K562 (cell line): ENCODE measurements at regions not wholly inside any gene's neighbourhood (a gene's known extent, or its start where the extent isn't known, plus 50 kb on each side); places are given as distances from the start of the nearest gene placed in this dataset.

Experiments
- MECOM ChIP-seq: fragments of 250-450 bp; sonication (Bioruptor Pico); IDR thresholded peaks from 2 replicates; pipeline ENCODE4 v1.8.0; 2022; ENCODE audit warnings: inconsistent platforms
- POLR2AphosphoS5 ChIP-seq: IDR thresholded peaks from 2 replicates; pipeline ENCODE4 v1.6.1; 2011; ENCODE audit warnings: mild to moderate bottlenecking, low read depth, low read length, moderate library complexity; ENCODE audit not compliant: control insufficient read depth, insufficient read depth
- POLR2G ChIP-seq: fragments of 200-400 bp; formaldehyde crosslinking; IDR thresholded peaks from 2 replicates; pipeline ENCODE4 v1.6.1; 2017; ENCODE audit warnings: low read depth, mild to moderate bottlenecking, antibody characterized with exemption, low read length, moderate library complexity
- ZNF324 ChIP-seq: fragments of 250-450 bp; sonication (Bioruptor Pico); IDR thresholded peaks from 2 replicates; pipeline ENCODE4 v1.4.0; 2020; ENCODE audit warnings: mild to moderate bottlenecking
- TF ChIP-seq, protein P1 (sequence below), 3 experiments: IDR thresholded peaks in 2 of 3; conservative IDR thresholded peaks in 1 of 3; 2 replicates each; pipeline ENCODE4 v1.5.1; 2011 to 2012; ENCODE audit warnings: low read length in 3 of 3, mild to moderate bottlenecking in 3 of 3, control low read depth in 2 of 3, improper control_type of control experiment in 1 of 3, inconsistent platforms in 1 of 3, low read depth in 1 of 3, mixed read lengths in 1 of 3, moderate library complexity in 1 of 3; ENCODE audit not compliant: insufficient read depth in 2 of 3
- TF ChIP-seq, protein P2 (sequence below): IDR thresholded peaks from 2 replicates; pipeline ENCODE4 v1.6.1; 2014; ENCODE audit warnings: antibody characterized with exemption

GRCh38 chr13:83453300-83453699, 429.0 kb downstream of the SLITRK1 start:
- TF ChIP-seq ZNF324 (CRISPR knock-in tag) (no peak), POLR2G (no peak), MECOM (CRISPR knock-in tag) (no peak), POLR2AphosphoS5 (no peak)
- TF ChIP-seq, protein P1, sequence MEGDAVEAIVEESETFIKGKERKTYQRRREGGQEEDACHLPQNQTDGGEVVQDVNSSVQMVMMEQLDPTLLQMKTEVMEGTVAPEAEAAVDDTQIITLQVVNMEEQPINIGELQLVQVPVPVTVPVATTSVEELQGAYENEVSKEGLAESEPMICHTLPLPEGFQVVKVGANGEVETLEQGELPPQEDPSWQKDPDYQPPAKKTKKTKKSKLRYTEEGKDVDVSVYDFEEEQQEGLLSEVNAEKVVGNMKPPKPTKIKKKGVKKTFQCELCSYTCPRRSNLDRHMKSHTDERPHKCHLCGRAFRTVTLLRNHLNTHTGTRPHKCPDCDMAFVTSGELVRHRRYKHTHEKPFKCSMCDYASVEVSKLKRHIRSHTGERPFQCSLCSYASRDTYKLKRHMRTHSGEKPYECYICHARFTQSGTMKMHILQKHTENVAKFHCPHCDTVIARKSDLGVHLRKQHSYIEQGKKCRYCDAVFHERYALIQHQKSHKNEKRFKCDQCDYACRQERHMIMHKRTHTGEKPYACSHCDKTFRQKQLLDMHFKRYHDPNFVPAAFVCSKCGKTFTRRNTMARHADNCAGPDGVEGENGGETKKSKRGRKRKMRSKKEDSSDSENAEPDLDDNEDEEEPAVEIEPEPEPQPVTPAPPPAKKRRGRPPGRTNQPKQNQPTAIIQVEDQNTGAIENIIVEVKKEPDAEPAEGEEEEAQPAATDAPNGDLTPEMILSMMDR (IDR thresholded peaks at IDR 0.05 in 2 of 3, conservative IDR thresholded peaks at IDR 0.05 in 1 of 3; ENCODE audit: insufficient read depth in 2 of 3, low read depth in 1 of 3, low read length in 3 of 3): no peak
- TF ChIP-seq, protein P2, sequence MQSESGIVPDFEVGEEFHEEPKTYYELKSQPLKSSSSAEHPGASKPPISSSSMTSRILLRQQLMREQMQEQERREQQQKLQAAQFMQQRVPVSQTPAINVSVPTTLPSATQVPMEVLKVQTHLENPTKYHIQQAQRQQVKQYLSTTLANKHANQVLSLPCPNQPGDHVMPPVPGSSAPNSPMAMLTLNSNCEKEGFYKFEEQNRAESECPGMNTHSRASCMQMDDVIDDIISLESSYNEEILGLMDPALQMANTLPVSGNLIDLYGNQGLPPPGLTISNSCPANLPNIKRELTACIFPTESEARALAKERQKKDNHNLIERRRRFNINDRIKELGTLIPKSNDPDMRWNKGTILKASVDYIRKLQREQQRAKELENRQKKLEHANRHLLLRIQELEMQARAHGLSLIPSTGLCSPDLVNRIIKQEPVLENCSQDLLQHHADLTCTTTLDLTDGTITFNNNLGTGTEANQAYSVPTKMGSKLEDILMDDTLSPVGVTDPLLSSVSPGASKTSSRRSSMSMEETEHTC: no peak
